ENCODE measurements at regions not wholly inside any gene's neighbourhood (a gene's known extent, or its start where the extent isn't known, plus 50 kb on each side); places are given as distances from the start of the nearest gene placed in this dataset.
"Not testable (repeated sequence)": the region's sequence is repeated elsewhere in the genome, so short reads cannot be mapped to it uniquely, and the experiment has no call there.

- H3K9ac ChIP-seq (ENCODE audit: low read length in 2 of 2); H3K27me3 ChIP-seq (ENCODE audit: control insufficient read depth in 1 of 2, insufficient read depth in 2 of 2, low read length in 2 of 2); H3K4me1 ChIP-seq (ENCODE audit: control insufficient read depth, insufficient read depth, low read length); H3K4me3 ChIP-seq (ENCODE audit: low read length in 2 of 2); H3K36me3 ChIP-seq (ENCODE audit: control insufficient read depth in 2 of 2, insufficient read depth in 2 of 2, low read length in 2 of 2); H3K27ac ChIP-seq (ENCODE audit: low read length); H3K9me3 ChIP-seq (ENCODE audit: control insufficient read depth in 2 of 2, low read length in 2 of 2): not testable (repeated sequence)
These were observed 51.0 kb upstream of the CDYL start for GRCh38 chr6:4725136-4725760.

GRCh38 chr6:4724727-4725126 is 51.5 kb upstream of the CDYL start:
- H3K4me3 ChIP-seq (ENCODE audit: low read length in 2 of 2); H3K36me3 ChIP-seq (ENCODE audit: control insufficient read depth in 2 of 2, insufficient read depth in 2 of 2, low read length in 2 of 2); H3K4me1 ChIP-seq (ENCODE audit: control insufficient read depth, insufficient read depth, low read length); H3K9ac ChIP-seq (ENCODE audit: low read length in 2 of 2); H3K27me3 ChIP-seq (ENCODE audit: control insufficient read depth in 1 of 2, insufficient read depth in 2 of 2, low read length in 2 of 2); H3K27ac ChIP-seq (ENCODE audit: low read length); H3K9me3 ChIP-seq (ENCODE audit: control insufficient read depth in 2 of 2, low read length in 2 of 2): not testable (repeated sequence)

- no peak overlapping the region for H3K9ac ChIP-seq (ENCODE audit: low read length in 2 of 2)
- H3K9me3 ChIP-seq (ENCODE audit: control insufficient read depth in 2 of 2, low read length in 2 of 2), result no peaks in the 10 kb centered on the region
- no peak overlapping the region for H3K27ac ChIP-seq (ENCODE audit: low read length)
- H3K4me1 ChIP-seq (ENCODE audit: control insufficient read depth, insufficient read depth, low read length), result no peaks in the 10 kb centered on the region
- H3K27me3 ChIP-seq (ENCODE audit: control insufficient read depth in 1 of 2, insufficient read depth in 2 of 2, low read length in 2 of 2), result no peaks in the 10 kb centered on the region
- H3K4me3 ChIP-seq (ENCODE audit: low read length in 2 of 2), result no peak overlapping the region
- H3K36me3 ChIP-seq (ENCODE audit: control insufficient read depth in 2 of 2, insufficient read depth in 2 of 2, low read length in 2 of 2), result no peaks in the 10 kb centered on the region
These were observed 52.8 kb upstream of the CDYL start for GRCh38 chr6:4723383-4723782.

GRCh38 chr6:4721368-4721767 is 54.8 kb upstream of the CDYL start:
- not testable (repeated sequence) for H3K27me3 ChIP-seq (ENCODE audit: control insufficient read depth in 1 of 2, insufficient read depth in 2 of 2, low read length in 2 of 2); H3K27ac ChIP-seq (ENCODE audit: low read length); H3K4me3 ChIP-seq (ENCODE audit: low read length in 2 of 2); H3K9me3 ChIP-seq (ENCODE audit: control insufficient read depth in 2 of 2, low read length in 2 of 2); H3K4me1 ChIP-seq (ENCODE audit: control insufficient read depth, insufficient read depth, low read length); H3K9ac ChIP-seq (ENCODE audit: low read length in 2 of 2); H3K36me3 ChIP-seq (ENCODE audit: control insufficient read depth in 2 of 2, insufficient read depth in 2 of 2, low read length in 2 of 2)

- H3K36me3 ChIP-seq (ENCODE audit: control insufficient read depth in 2 of 2, insufficient read depth in 2 of 2, low read length in 2 of 2), result no peaks in the 10 kb centered on the region
- no peak overlapping the region for H3K9ac ChIP-seq (ENCODE audit: low read length in 2 of 2)
- no peak overlapping the region for H3K4me3 ChIP-seq (ENCODE audit: low read length in 2 of 2)
- H3K9me3 ChIP-seq (ENCODE audit: control insufficient read depth in 2 of 2, low read length in 2 of 2), result no peaks in the 10 kb centered on the region
- no peaks in the 10 kb centered on the region for H3K4me1 ChIP-seq (ENCODE audit: control insufficient read depth, insufficient read depth, low read length)
- no peaks in the 10 kb centered on the region for H3K27me3 ChIP-seq (ENCODE audit: control insufficient read depth in 1 of 2, insufficient read depth in 2 of 2, low read length in 2 of 2)
- no peak overlapping the region for H3K27ac ChIP-seq (ENCODE audit: low read length)
These were observed 56.7 kb upstream of the CDYL start for GRCh38 chr6:4719491-4719890.

- H3K4me1 ChIP-seq (ENCODE audit: control insufficient read depth, insufficient read depth, low read length), result no peaks in the 10 kb centered on the region
- H3K27me3 ChIP-seq (ENCODE audit: control insufficient read depth in 1 of 2, insufficient read depth in 2 of 2, low read length in 2 of 2), result no peaks in the 10 kb centered on the region
- H3K4me3 ChIP-seq (ENCODE audit: low read length in 2 of 2), result no peak overlapping the region
- H3K9me3 ChIP-seq (ENCODE audit: control insufficient read depth in 2 of 2, low read length in 2 of 2), result no peaks in the 10 kb centered on the region
- H3K36me3 ChIP-seq (ENCODE audit: control insufficient read depth in 2 of 2, insufficient read depth in 2 of 2, low read length in 2 of 2), result no peaks in the 10 kb centered on the region
- no peak overlapping the region for H3K9ac ChIP-seq (ENCODE audit: low read length in 2 of 2)
- H3K27ac ChIP-seq (ENCODE audit: low read length), result no peak overlapping the region
These were observed 58.3 kb upstream of the CDYL start for GRCh38 chr6:4717856-4718255.

- no peak overlapping the region for H3K27ac ChIP-seq (ENCODE audit: low read length)
- no peaks in the 10 kb centered on the region for H3K4me1 ChIP-seq (ENCODE audit: control insufficient read depth, insufficient read depth, low read length)
- H3K36me3 ChIP-seq (ENCODE audit: control insufficient read depth in 2 of 2, insufficient read depth in 2 of 2, low read length in 2 of 2), result no peaks in the 10 kb centered on the region
- H3K9me3 ChIP-seq (ENCODE audit: control insufficient read depth in 2 of 2, low read length in 2 of 2), result no peaks in the 10 kb centered on the region
- H3K9ac ChIP-seq (ENCODE audit: low read length in 2 of 2), result no peak overlapping the region
- no peaks in the 10 kb centered on the region for H3K27me3 ChIP-seq (ENCODE audit: control insufficient read depth in 1 of 2, insufficient read depth in 2 of 2, low read length in 2 of 2)
- H3K4me3 ChIP-seq (ENCODE audit: low read length in 2 of 2), result no peak overlapping the region
These were observed 59.1 kb upstream of the CDYL start for GRCh38 chr6:4717124-4717523.

- Histone ChIP-seq H3K27ac (ENCODE audit: low read length) (no peak overlapping the region), H3K27me3 (ENCODE audit: control insufficient read depth in 1 of 2, insufficient read depth in 2 of 2, low read length in 2 of 2) (no peaks in the 10 kb centered on the region), H3K9me3 (ENCODE audit: control insufficient read depth in 2 of 2, low read length in 2 of 2) (no peaks in the 10 kb centered on the region), H3K4me1 (ENCODE audit: control insufficient read depth, insufficient read depth, low read length) (no peaks in the 10 kb centered on the region), H3K4me3 (ENCODE audit: low read length in 2 of 2) (no peak overlapping the region), H3K9ac (ENCODE audit: low read length in 2 of 2) (no peak overlapping the region), H3K36me3 (ENCODE audit: control insufficient read depth in 2 of 2, insufficient read depth in 2 of 2, low read length in 2 of 2) (no peaks in the 10 kb centered on the region)
These were observed 61.2 kb upstream of the CDYL start for GRCh38 chr6:4714961-4715501.

- Histone ChIP-seq H3K4me3 (ENCODE audit: low read length in 2 of 2) (no peak overlapping the region), H3K27me3 (ENCODE audit: control insufficient read depth in 1 of 2, insufficient read depth in 2 of 2, low read length in 2 of 2) (no peaks in the 10 kb centered on the region), H3K9me3 (ENCODE audit: control insufficient read depth in 2 of 2, low read length in 2 of 2) (peaks cover 0 to 5% of the 10 kb centered on the region in 2 donors), H3K4me1 (ENCODE audit: control insufficient read depth, insufficient read depth, low read length) (no peaks in the 10 kb centered on the region), H3K9ac (ENCODE audit: low read length in 2 of 2) (no peak overlapping the region), H3K36me3 (ENCODE audit: control insufficient read depth in 2 of 2, insufficient read depth in 2 of 2, low read length in 2 of 2) (no peaks in the 10 kb centered on the region), H3K27ac (ENCODE audit: low read length) (no peak overlapping the region)
These were observed 63.9 kb upstream of the CDYL start for GRCh38 chr6:4712291-4712690.

- no peak overlapping the region for H3K4me3 ChIP-seq (ENCODE audit: low read length in 2 of 2)
- no peaks in the 10 kb centered on the region for H3K4me1 ChIP-seq (ENCODE audit: control insufficient read depth, insufficient read depth, low read length)
- peaks cover 0 to 6% of the 10 kb centered on the region in 2 donors for H3K9me3 ChIP-seq (ENCODE audit: control insufficient read depth in 2 of 2, low read length in 2 of 2)
- H3K27me3 ChIP-seq (ENCODE audit: control insufficient read depth in 1 of 2, insufficient read depth in 2 of 2, low read length in 2 of 2), result no peaks in the 10 kb centered on the region
- H3K27ac ChIP-seq (ENCODE audit: low read length), result no peak overlapping the region
- H3K36me3 ChIP-seq (ENCODE audit: control insufficient read depth in 2 of 2, insufficient read depth in 2 of 2, low read length in 2 of 2), result no peaks in the 10 kb centered on the region
- no peak overlapping the region for H3K9ac ChIP-seq (ENCODE audit: low read length in 2 of 2)
These were observed 69.2 kb upstream of the CDYL start for GRCh38 chr6:4707011-4707410.

- no peak overlapping the region for H3K4me3 ChIP-seq (ENCODE audit: low read length in 2 of 2)
- H3K9me3 ChIP-seq (ENCODE audit: control insufficient read depth in 2 of 2, low read length in 2 of 2), result peaks cover 0 to 6% of the 10 kb centered on the region in 2 donors
- no peak overlapping the region for H3K27ac ChIP-seq (ENCODE audit: low read length)
- no peak overlapping the region for H3K9ac ChIP-seq (ENCODE audit: low read length in 2 of 2)
- H3K36me3 ChIP-seq (ENCODE audit: control insufficient read depth in 2 of 2, insufficient read depth in 2 of 2, low read length in 2 of 2), result no peaks in the 10 kb centered on the region
- H3K27me3 ChIP-seq (ENCODE audit: control insufficient read depth in 1 of 2, insufficient read depth in 2 of 2, low read length in 2 of 2), result no peaks in the 10 kb centered on the region
- no peaks in the 10 kb centered on the region for H3K4me1 ChIP-seq (ENCODE audit: control insufficient read depth, insufficient read depth, low read length)
These were observed 70.4 kb upstream of the CDYL start for GRCh38 chr6:4705809-4706208.
